Kidney (tissue), 13 donors: ENCODE measurements at regions not wholly inside any gene's neighbourhood (a gene's known extent, or its start where the extent isn't known, plus 50 kb on each side); places are given as distances from the start of the nearest gene placed in this dataset.
A peak's percentile ranks its signal among the peaks of the same experiment; 100 is the strongest.
"Not testable (repeated sequence)": the region's sequence is repeated elsewhere in the genome, so short reads cannot be mapped to it uniquely, and the experiment has no call there.

Source experiments
- DNase-seq, 5 donors: peaks; one replicate each; pipeline ENCODE4 v3.0.0-alpha.2; 2013 to 2020
- FAIRE-seq: peaks from 2 replicates; lab custom pipeline; 2012; peaks lifted over from hg19 to GRCh38; lab: Jason Lieb, UNC
- H3K27ac ChIP-seq, 2 donors: one replicate each; pipeline ENCODE4 v1.7.0; 2013; ENCODE audit warnings: low read depth in 2 of 2, low read length in 2 of 2, inconsistent platforms in 1 of 2
- H3K27me3 ChIP-seq: one replicate; pipeline ENCODE4 v1.7.1; 2013; ENCODE audit warnings: low read length, inconsistent platforms; ENCODE audit not compliant: control insufficient read depth, insufficient read depth
- H3K36me3 ChIP-seq, 3 donors: one replicate each; pipeline versions ENCODE4 v1.7.0 to v1.7.1; 2013; ENCODE audit warnings: low read length in 3 of 3, control low read depth in 1 of 3, inconsistent platforms in 1 of 3; ENCODE audit not compliant: insufficient read depth in 3 of 3, control insufficient read depth in 2 of 3
- H3K4me1 ChIP-seq, 3 donors: one replicate each; pipeline versions ENCODE4 v1.7.0 to v1.7.1; 2013; ENCODE audit warnings: low read length in 3 of 3, inconsistent platforms in 1 of 3, low read depth in 1 of 3; ENCODE audit not compliant: control insufficient read depth in 2 of 3, insufficient read depth in 2 of 3
- H3K4me3 ChIP-seq, 3 donors: one replicate each; pipeline versions ENCODE4 v1.7.0 to v1.8.1; 2013; ENCODE audit warnings: low read length in 3 of 3, control low read depth in 1 of 3, inconsistent platforms in 1 of 3
- H3K9ac ChIP-seq, 3 donors: one replicate each; pipeline versions ENCODE4 v1.7.0 to v1.7.1; 2013; ENCODE audit warnings: low read length in 3 of 3, control low read depth in 1 of 3, inconsistent platforms in 1 of 3
- H3K9me3 ChIP-seq, 3 donors: one replicate each; pipeline versions ENCODE4 v1.7.0 to v1.7.1; 2013; ENCODE audit warnings: low read length in 3 of 3, control low read depth in 1 of 3, inconsistent platforms in 1 of 3; ENCODE audit not compliant: control insufficient read depth in 2 of 3, insufficient read depth in 1 of 3
- CTCF ChIP-seq: IDR thresholded peaks from 3 replicates; pipeline ENCODE4 v1.5.1; 2012; ENCODE audit warnings: mild to moderate bottlenecking, moderate library complexity, borderline replicate concordance; ENCODE audit not compliant: insufficient read depth; ENCODE audit errors: extremely low read depth
- intact Hi-C: fragments of 100-400 bp; cut with DNase I; formaldehyde crosslinking; loops from one replicate; pipeline ENCODE4 v1.11.1; 2022
- donor health status: control.
- donor health status: control.
- donor health status: control.
- donor health status: control.
- donor health status: control.
- donor health status: DM: yes; HTN: yes; CAD: no.
- donor health status: Normal renal cell carcinoma (clear cell type).

DNA sequence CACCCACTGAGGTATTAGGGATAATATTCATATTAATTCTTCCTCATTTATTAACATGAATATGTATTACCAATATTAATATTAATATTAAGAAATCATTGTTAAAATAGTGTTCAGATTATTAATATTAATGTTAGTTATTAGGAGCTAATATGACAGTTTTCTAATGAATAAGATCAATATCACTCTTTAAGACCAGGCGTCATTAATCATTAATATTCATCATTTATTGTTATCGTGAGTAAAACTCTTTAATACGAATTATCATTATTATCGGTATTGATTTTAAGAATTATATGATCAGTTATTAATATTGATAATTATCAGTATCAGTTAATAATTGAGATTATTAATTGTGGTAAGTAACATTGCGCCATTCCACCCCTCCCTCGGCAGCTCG lies 101.0 kb upstream of the HMX1 start:
- H3K36me3 ChIP-seq, H3K27ac ChIP-seq, H3K27me3 ChIP-seq, H3K4me3 ChIP-seq, H3K9me3 ChIP-seq, H3K4me1 ChIP-seq, H3K9ac ChIP-seq, DNase-seq, intact Hi-C loops: not testable (repeated sequence)
- FAIRE-seq: peak; percentile 85

DNA sequence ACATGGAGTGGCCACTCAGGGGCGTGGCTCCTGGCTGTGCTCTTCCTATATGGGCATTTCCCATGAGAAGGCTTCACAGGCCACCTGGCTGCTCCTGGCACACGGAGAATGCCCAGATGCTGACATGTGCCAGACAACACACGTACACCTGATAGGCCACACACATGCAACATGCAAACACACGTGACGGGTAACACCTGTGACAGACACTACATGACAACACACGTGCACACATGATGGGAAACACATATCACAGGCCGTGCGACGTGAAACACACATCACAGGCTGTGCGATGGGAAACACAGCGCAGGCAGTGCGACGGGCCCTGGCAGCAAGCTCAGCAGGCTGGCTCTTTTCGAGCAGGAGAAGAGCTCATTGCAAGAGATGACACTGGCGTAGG lies 94.3 kb upstream of the HMX1 start:
- H3K9me3 ChIP-seq, intact Hi-C loops, H3K27ac ChIP-seq, H3K4me1 ChIP-seq, DNase-seq, FAIRE-seq, H3K27me3 ChIP-seq, H3K9ac ChIP-seq, H3K4me3 ChIP-seq, H3K36me3 ChIP-seq: not testable (repeated sequence)

DNA sequence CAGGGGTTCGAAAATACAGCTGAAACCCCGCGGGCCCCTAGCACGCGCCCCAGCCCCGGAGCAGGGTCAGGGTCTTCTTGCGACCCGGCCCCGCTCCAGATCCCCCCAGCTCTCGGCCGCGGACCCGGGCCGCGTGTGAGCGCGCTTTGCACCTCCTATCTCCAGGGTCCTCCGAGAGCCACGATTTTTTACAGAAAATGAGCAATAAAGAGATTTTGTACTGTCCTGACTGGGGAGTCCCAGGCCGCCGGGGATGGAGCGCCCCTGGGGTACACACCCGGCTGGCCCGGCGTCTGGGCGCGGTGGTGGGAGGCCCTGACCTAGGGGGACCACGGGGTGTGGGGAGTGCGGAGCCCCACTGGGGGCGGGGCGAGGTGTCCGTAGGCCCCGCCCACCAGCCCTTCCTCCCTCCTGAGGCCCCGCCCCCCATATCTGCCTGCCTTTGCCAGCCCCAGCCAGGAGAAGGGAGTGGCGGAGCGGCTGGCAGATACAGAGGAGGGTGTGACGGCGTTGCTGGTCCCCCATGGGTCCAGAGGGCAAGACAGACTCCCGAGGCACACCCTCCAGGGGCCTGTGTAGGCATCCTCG lies 92.7 kb upstream of the HMX1 start:
- H3K27ac ChIP-seq, H3K9ac ChIP-seq, H3K36me3 ChIP-seq, FAIRE-seq, H3K4me3 ChIP-seq, H3K27me3 ChIP-seq, H3K9me3 ChIP-seq, intact Hi-C loops, H3K4me1 ChIP-seq: not testable (repeated sequence)
- peak in 1 of 5 donors; percentile 25 for DNase-seq

DNA sequence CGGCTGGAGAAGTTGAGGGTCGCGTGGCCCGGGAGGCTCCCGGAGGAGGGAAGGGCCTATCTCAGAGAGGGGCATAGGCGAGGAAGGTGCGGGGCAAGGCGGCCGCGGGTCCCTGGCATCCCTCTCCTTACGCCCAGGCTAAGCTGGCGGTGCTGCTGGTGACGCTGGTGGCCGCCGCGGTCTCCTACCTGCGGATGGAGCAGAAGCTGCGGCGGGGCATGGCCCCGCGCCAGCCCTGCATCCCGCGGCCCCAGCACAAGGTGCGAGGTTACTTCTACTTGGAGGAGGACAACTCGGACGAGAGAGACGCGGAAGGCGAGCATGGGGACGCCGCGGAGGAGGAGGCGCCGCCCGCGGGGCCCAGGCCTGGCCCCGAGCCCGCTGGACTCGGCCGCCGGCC lies 91.9 kb upstream of the HMX1 start:
- H3K9ac ChIP-seq, H3K9me3 ChIP-seq, intact Hi-C loops, H3K27me3 ChIP-seq, H3K4me3 ChIP-seq, H3K4me1 ChIP-seq, H3K36me3 ChIP-seq, FAIRE-seq, H3K27ac ChIP-seq: not testable (repeated sequence)
- DNase-seq: peak in 1 of 5 donors; percentile 11

DNA sequence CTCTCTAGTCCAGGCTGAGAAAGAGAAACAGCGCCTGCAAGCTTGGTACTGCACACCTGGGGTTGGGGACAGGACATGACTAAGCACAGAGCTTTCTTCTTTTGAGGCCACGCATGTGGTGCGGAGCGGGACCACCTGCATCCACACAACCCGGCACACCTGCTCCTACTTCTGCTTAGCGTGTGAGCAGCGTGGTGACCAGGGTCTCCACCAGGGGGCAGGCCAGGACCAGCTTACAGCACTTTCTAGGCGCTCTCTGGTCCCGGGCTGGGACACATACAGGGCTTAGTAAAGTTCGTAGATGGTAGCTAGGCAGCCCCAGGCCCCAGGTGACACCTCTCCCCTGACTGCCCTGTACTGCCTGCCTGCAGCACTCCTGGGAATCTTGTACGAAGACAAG lies 89.7 kb upstream of the HMX1 start:
- intact Hi-C loops, H3K27me3 ChIP-seq, FAIRE-seq: not testable (repeated sequence)

DNA sequence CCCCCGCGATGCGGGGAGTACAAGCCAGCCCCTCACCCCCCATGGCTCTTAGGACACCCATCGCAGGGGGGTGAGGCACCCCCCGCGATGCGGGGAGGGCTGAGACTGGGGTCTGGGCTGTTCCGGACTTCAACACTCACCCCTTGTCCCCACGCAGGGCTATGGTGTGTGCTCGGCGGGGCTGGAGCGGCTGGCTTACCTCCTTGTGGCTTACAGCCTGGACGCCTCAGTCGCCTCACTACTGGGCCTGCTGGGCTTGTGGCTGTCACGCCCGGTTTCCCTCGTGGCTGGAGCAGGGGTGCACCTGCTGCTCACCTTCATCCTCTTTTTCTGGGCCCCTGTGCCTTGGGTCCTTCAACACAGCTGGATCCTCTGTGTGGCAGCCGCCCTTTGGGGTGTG lies 87.8 kb upstream of the HMX1 start:
- H3K9me3 ChIP-seq, DNase-seq, H3K9ac ChIP-seq, H3K27ac ChIP-seq, H3K36me3 ChIP-seq, H3K4me1 ChIP-seq, intact Hi-C loops, H3K27me3 ChIP-seq, FAIRE-seq, H3K4me3 ChIP-seq: not testable (repeated sequence)

More for the DNA sequence above, 89.7 kb upstream of the HMX1 start:
- DNase-seq: peak in 4 of 5 donors; percentile 66 to 82 (median 76)
- H3K36me3 ChIP-seq, H3K27ac ChIP-seq, H3K4me3 ChIP-seq, H3K4me1 ChIP-seq, H3K9ac ChIP-seq, H3K9me3 ChIP-seq: not testable (repeated sequence)
- peak; percentile 40 for TF ChIP-seq CTCF

- intact Hi-C loops, H3K9ac ChIP-seq, H3K27me3 ChIP-seq, H3K9me3 ChIP-seq, H3K4me3 ChIP-seq, H3K4me1 ChIP-seq, H3K27ac ChIP-seq, H3K36me3 ChIP-seq, FAIRE-seq, DNase-seq: not testable (repeated sequence)
Measured at GRCh38 chr4:8954001-8954400, 82.4 kb upstream of the HMX1 start.

DNA sequence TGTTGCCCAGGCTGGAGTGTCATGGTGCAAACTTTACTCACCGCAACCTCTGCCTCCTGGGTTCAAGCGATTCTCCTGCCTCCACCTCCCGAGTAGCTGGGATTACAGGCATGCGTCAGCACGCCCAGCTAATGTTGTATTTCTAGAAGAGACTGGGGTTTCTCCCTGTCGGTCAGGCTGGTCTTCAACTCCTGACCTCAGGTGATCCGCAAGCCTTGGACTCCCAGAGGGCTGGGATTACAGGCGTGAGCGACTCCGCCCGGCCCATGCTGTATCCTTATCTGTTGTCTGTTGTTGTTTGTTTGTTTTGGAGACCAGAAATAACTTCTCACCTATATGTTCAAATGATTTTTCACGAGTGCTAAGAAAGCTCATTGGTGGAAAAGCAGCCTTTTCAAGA lies 81.2 kb upstream of the HMX1 start:
- H3K9ac ChIP-seq, intact Hi-C loops, H3K9me3 ChIP-seq, FAIRE-seq, DNase-seq, H3K27ac ChIP-seq, H3K4me3 ChIP-seq, H3K36me3 ChIP-seq, H3K4me1 ChIP-seq, H3K27me3 ChIP-seq: not testable (repeated sequence)
